ENCODE measurements at regions not wholly inside any gene's neighbourhood (a gene's known extent, or its start where the extent isn't known, plus 50 kb on each side); places are given as distances from the start of the nearest gene placed in this dataset.

GRCh38 chr5:20572614-20573013, 584.6 kb upstream of the CDH18 start:
- DNase-seq (ENCODE audit: low read depth in 1 of 2, low spot score in 1 of 2): no peak
- H3K4me3 ChIP-seq (replicated peaks; ENCODE audit: insufficient read depth, low read length): no peak overlapping the region
- H3K27me3 ChIP-seq (ENCODE audit: insufficient read depth, poor library complexity, severe bottlenecking): no peaks in the 10 kb centered on the region
- TF ChIP-seq REST (IDR thresholded peaks at IDR 0.05; ENCODE audit: insufficient replicate concordance, low read depth) (no peak), SPI1 (IDR thresholded peaks at IDR 0.05; ENCODE audit: borderline replicate concordance, low read depth) (no peak), POLR2AphosphoS5 (IDR thresholded peaks at IDR 0.05; ENCODE audit: low read depth) (no peak), GABPA (IDR thresholded peaks at IDR 0.05; ENCODE audit: low read depth) (no peak)
- TF ChIP-seq, protein P1, sequence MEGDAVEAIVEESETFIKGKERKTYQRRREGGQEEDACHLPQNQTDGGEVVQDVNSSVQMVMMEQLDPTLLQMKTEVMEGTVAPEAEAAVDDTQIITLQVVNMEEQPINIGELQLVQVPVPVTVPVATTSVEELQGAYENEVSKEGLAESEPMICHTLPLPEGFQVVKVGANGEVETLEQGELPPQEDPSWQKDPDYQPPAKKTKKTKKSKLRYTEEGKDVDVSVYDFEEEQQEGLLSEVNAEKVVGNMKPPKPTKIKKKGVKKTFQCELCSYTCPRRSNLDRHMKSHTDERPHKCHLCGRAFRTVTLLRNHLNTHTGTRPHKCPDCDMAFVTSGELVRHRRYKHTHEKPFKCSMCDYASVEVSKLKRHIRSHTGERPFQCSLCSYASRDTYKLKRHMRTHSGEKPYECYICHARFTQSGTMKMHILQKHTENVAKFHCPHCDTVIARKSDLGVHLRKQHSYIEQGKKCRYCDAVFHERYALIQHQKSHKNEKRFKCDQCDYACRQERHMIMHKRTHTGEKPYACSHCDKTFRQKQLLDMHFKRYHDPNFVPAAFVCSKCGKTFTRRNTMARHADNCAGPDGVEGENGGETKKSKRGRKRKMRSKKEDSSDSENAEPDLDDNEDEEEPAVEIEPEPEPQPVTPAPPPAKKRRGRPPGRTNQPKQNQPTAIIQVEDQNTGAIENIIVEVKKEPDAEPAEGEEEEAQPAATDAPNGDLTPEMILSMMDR (IDR thresholded peaks at IDR 0.05; ENCODE audit: insufficient read depth, low read length): no peak
- no peak overlapping the region for H3K27ac ChIP-seq (replicated peaks)

DNA sequence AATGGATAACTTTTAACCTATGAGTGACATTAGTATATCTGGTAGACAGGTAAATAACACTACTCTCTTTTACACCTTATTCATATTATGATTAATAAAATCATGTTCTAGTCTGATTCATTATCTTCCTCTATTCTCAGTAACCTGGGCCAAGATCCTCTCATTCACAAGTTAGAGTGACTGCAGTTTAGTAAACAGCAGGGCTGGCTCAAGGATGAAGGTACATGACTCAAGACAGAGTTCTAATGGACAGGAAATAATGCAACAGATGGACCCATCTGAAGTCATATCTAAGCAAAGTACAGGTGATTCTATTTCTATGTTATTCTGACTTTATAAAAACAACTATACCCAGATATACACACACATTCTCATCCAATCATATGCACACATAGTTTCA, 582.5 kb upstream of the CDH18 start:
- no peak for DNase-seq (ENCODE audit: low read depth in 1 of 2, low spot score in 1 of 2)
- H3K27me3 ChIP-seq (ENCODE audit: insufficient read depth, poor library complexity, severe bottlenecking): no peaks in the 10 kb centered on the region
- TF ChIP-seq SPI1 (IDR thresholded peaks at IDR 0.05; ENCODE audit: borderline replicate concordance, low read depth) (no peak), POLR2AphosphoS5 (IDR thresholded peaks at IDR 0.05; ENCODE audit: low read depth) (no peak), REST (IDR thresholded peaks at IDR 0.05; ENCODE audit: insufficient replicate concordance, low read depth) (no peak), GABPA (IDR thresholded peaks at IDR 0.05; ENCODE audit: low read depth) (no peak)
- TF ChIP-seq, protein P1 (IDR thresholded peaks at IDR 0.05; ENCODE audit: insufficient read depth, low read length): no peak
- H3K4me3 ChIP-seq (replicated peaks; ENCODE audit: insufficient read depth, low read length): no peak overlapping the region
- H3K27ac ChIP-seq (replicated peaks): no peak overlapping the region

DNA sequence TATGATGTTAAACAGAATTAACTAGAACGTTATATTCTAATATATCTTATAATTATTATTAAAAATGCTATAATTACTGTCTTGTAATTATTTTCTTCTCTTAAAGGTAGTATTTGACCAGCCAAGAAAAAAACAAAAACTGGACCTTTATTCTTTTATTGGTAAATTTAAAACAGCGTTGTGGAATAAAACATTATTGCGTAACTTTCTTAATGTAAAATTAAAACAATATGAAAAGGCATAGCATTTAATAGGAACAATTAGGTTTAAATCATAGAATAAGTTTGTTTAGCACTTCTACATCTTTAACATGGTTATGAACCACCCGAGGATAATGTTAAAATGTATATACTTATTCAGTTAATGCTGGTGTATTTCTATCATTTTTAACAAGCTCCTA, 574.5 kb upstream of the CDH18 start:
- no peak for DNase-seq (ENCODE audit: low read depth in 1 of 2, low spot score in 1 of 2)
- Histone ChIP-seq H3K4me3 (replicated peaks; ENCODE audit: insufficient read depth, low read length) (no peak overlapping the region), H3K27ac (replicated peaks) (no peak overlapping the region), H3K27me3 (ENCODE audit: insufficient read depth, poor library complexity, severe bottlenecking) (no peaks in the 10 kb centered on the region)
- no peak for TF ChIP-seq REST (IDR thresholded peaks at IDR 0.05; ENCODE audit: insufficient replicate concordance, low read depth)
- TF ChIP-seq, protein P1 (IDR thresholded peaks at IDR 0.05; ENCODE audit: insufficient read depth, low read length): no peak
- no peak for TF ChIP-seq POLR2AphosphoS5 (IDR thresholded peaks at IDR 0.05; ENCODE audit: low read depth)
- TF ChIP-seq GABPA (IDR thresholded peaks at IDR 0.05; ENCODE audit: low read depth): no peak
- no peak for TF ChIP-seq SPI1 (IDR thresholded peaks at IDR 0.05; ENCODE audit: borderline replicate concordance, low read depth)
